Neural progenitor cell (in vitro differentiated cells): ENCODE measurements at regions not wholly inside any gene's neighbourhood (a gene's known extent, or its start where the extent isn't known, plus 50 kb on each side); places are given as distances from the start of the nearest gene placed in this dataset.

Experiments
- DNase-seq: peaks from one replicate; pipeline ENCODE4 v3.0.0-alpha.2; 2016; ENCODE audit warnings: low spot score
- H2AFZ ChIP-seq: fragments of 200-600 bp; sonication (generic); replicated peaks from 2 replicates; pipeline ENCODE4 v1.6.1; 2016; ENCODE audit warnings: antibody characterized with exemption
- H3F3A ChIP-seq: fragments of 200-600 bp; sonication (generic); 2 replicates; pipeline ENCODE4 v1.6.1; 2016; ENCODE audit warnings: antibody characterized with exemption, low read depth
- H3K27ac ChIP-seq: fragments of 200-600 bp; sonication (generic); 2 replicates; pipeline ENCODE4 v1.5.1; 2016; ENCODE audit warnings: mild to moderate bottlenecking
- H3K27me3 ChIP-seq: fragments of 200-600 bp; sonication (generic); 2 replicates; pipeline ENCODE4 v1.6.1; 2016; ENCODE audit warnings: mild to moderate bottlenecking, moderate library complexity
- H3K36me3 ChIP-seq: fragments of 200-600 bp; sonication (generic); 2 replicates; pipeline ENCODE4 v1.5.1; 2016
- H3K4me1 ChIP-seq: fragments of 200-600 bp; sonication (generic); 2 replicates; pipeline ENCODE4 v1.6.1; 2016; ENCODE audit warnings: mixed run types
- H3K4me2 ChIP-seq: fragments of 200-600 bp; sonication (generic); 2 replicates; pipeline ENCODE4 v1.6.1; 2016
- H3K4me3 ChIP-seq: fragments of 200-600 bp; sonication (generic); 2 replicates; pipeline ENCODE4 v1.5.1; 2016
- H3K79me2 ChIP-seq: fragments of 200-600 bp; sonication (generic); 2 replicates; pipeline ENCODE4 v1.6.1; 2016; ENCODE audit warnings: low read depth
- H3K9ac ChIP-seq: fragments of 200-600 bp; sonication (generic); 2 replicates; pipeline ENCODE4 v1.6.1; 2016
- H3K9me3 ChIP-seq: fragments of 200-600 bp; sonication (generic); 2 replicates; pipeline ENCODE4 v1.5.1; 2016; ENCODE audit warnings: low read depth
- H4K20me1 ChIP-seq: fragments of 200-600 bp; sonication (generic); 2 replicates; pipeline ENCODE4 v1.6.1; 2016; ENCODE audit warnings: low read depth
- H3K27ac Mint-ChIP-seq: 3 replicates; pipeline ENCODE4 v1.8.0; 2021; ENCODE audit warnings: mixed read lengths
- H3K27me3 Mint-ChIP-seq: 2 replicates; pipeline ENCODE4 v1.8.0; 2022; ENCODE audit warnings: low read depth, mild to moderate bottlenecking, inconsistent platforms, moderate library complexity, mixed read lengths; ENCODE audit not compliant: insufficient read depth
- H3K36me3 Mint-ChIP-seq: 3 replicates; pipeline ENCODE4 v1.8.0; 2021; ENCODE audit warnings: mixed read lengths
- H3K4me1 Mint-ChIP-seq: 3 replicates; pipeline ENCODE4 v1.8.0; 2021; ENCODE audit warnings: mixed read lengths
- H3K4me3 Mint-ChIP-seq: 3 replicates; pipeline ENCODE4 v1.8.0; 2021; ENCODE audit warnings: mild to moderate bottlenecking, moderate library complexity, mixed read lengths
- H3K9me3 Mint-ChIP-seq: 3 replicates; pipeline ENCODE4 v1.8.0; 2020; ENCODE audit warnings: mixed read lengths
- EZH2 ChIP-seq: fragments of 200-600 bp; sonication (generic); IDR thresholded peaks from 2 replicates; pipeline ENCODE4 v1.6.1; 2017; ENCODE audit warnings: antibody characterized with exemption, mild to moderate bottlenecking, moderate library complexity
- EZH2phosphoT487 ChIP-seq: fragments of 200-600 bp; sonication (generic); IDR thresholded peaks from 2 replicates; pipeline ENCODE4 v1.6.1; 2017; ENCODE audit warnings: antibody characterized with exemption
- TF ChIP-seq, protein P1 (sequence below): fragments of 200-600 bp; sonication (generic); IDR thresholded peaks from 2 replicates; pipeline ENCODE4 v1.5.1; 2017; ENCODE audit warnings: antibody characterized with exemption, mild to moderate bottlenecking

DNA sequence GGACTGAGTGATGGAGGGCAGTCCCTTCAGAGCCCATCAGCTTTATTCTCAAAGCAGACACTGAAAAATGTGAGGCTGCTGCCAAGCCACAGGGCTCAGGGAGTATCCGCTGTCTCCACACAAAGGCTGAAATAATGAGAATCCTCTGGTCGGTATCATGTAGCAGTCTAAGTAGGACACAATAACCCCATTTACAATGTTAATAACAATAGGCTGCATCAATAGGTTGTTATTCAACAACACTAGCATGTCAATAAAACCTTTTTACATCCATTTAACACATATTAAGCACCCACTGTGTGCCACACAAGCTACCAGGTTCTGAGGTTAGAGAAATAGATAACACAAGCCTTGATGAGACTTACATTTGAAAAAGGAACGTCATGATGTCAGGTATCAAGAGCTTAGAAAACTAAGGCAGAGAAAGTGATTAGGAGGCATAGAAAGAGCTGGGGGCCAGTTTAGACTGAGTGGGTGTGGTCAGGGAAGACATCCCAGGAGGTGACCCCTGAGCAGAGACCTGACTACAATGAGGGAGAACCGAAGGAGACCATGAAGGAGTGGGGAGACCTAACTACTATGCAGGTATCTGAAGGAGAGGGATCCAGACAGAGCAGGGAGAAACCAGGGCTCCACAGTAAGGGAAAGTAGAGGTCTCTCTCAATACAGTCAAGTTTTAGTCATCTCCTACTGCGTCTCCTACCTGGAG is 140.1 kb upstream of the GRIA1 start:
- no peaks in the 10 kb centered on the region for H3K9me3 ChIP-seq
- no peaks in the 10 kb centered on the region for H3K9me3 Mint-ChIP-seq
- peaks cover 14% of the 10 kb centered on the region for H3F3A ChIP-seq
- H3K4me1 Mint-ChIP-seq = peaks cover 20% of the 10 kb centered on the region
- no peak overlapping the region for H2AFZ ChIP-seq
- H3K27me3 Mint-ChIP-seq = no peaks in the 10 kb centered on the region
- H3K27me3 ChIP-seq = no peaks in the 10 kb centered on the region
- H3K4me3 ChIP-seq = peak overlapping the region; percentile 13
- DNase-seq = peak; percentile 73
- no peaks in the 10 kb centered on the region for H3K36me3 ChIP-seq
- peak overlapping the region; percentile 71 for H3K4me2 ChIP-seq
- H3K9ac ChIP-seq = no peak overlapping the region
- no peak overlapping the region for H3K4me3 Mint-ChIP-seq
- TF ChIP-seq, protein P1, sequence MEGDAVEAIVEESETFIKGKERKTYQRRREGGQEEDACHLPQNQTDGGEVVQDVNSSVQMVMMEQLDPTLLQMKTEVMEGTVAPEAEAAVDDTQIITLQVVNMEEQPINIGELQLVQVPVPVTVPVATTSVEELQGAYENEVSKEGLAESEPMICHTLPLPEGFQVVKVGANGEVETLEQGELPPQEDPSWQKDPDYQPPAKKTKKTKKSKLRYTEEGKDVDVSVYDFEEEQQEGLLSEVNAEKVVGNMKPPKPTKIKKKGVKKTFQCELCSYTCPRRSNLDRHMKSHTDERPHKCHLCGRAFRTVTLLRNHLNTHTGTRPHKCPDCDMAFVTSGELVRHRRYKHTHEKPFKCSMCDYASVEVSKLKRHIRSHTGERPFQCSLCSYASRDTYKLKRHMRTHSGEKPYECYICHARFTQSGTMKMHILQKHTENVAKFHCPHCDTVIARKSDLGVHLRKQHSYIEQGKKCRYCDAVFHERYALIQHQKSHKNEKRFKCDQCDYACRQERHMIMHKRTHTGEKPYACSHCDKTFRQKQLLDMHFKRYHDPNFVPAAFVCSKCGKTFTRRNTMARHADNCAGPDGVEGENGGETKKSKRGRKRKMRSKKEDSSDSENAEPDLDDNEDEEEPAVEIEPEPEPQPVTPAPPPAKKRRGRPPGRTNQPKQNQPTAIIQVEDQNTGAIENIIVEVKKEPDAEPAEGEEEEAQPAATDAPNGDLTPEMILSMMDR = no peak
- TF ChIP-seq EZH2 (no peak), EZH2phosphoT487 (peak; percentile 64)
- H3K79me2 ChIP-seq = no peaks in the 10 kb centered on the region
- H3K4me1 ChIP-seq = peaks cover 22% of the 10 kb centered on the region
- no peaks in the 10 kb centered on the region for H4K20me1 ChIP-seq
- no peaks in the 10 kb centered on the region for H3K36me3 Mint-ChIP-seq
- no peak overlapping the region for H3K27ac ChIP-seq
- no peak overlapping the region for H3K27ac Mint-ChIP-seq

DNA sequence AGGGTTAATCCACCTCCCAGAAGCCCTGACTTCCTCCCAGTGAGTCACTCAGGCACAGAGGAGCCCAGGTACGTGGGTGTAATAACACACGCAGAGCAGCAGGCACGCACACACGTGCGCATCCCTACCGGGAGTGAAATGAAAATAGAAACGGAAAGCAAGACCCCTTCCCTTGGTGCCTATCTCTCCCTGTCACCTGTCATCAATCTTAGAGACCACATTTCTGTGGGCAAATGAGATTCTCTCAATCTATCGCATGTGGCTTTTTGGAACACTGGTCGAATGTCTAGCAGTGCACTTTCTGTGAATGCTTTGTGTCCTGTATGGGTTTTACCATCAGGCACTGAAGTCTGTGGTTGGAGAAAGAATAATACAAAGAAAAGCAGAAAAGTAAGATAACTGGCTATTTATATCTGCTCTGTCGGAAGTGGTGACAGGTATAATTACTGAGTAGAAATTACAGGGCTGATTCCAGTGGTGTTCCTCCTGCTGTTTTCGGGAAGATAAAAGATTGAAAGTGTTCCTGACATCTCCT is 137.7 kb upstream of the GRIA1 start:
- no peak overlapping the region for H3K4me2 ChIP-seq
- H3K4me1 ChIP-seq = peaks cover 22% of the 10 kb centered on the region
- no peaks in the 10 kb centered on the region for H3K9me3 ChIP-seq
- Mint-ChIP-seq H3K4me3 (no peak overlapping the region), H3K4me1 (peaks cover 20% of the 10 kb centered on the region), H3K27me3 (no peaks in the 10 kb centered on the region), H3K36me3 (no peaks in the 10 kb centered on the region), H3K9me3 (no peaks in the 10 kb centered on the region), H3K27ac (no peak overlapping the region)
- no peaks in the 10 kb centered on the region for H3K79me2 ChIP-seq
- H3K27me3 ChIP-seq = no peaks in the 10 kb centered on the region
- no peak overlapping the region for H3K27ac ChIP-seq
- DNase-seq = no peak
- no peak overlapping the region for H3K4me3 ChIP-seq
- TF ChIP-seq, protein P1 = no peak
- TF ChIP-seq EZH2 = no peak
- no peak for TF ChIP-seq EZH2phosphoT487
- peaks cover 14% of the 10 kb centered on the region for H3F3A ChIP-seq
- no peaks in the 10 kb centered on the region for H4K20me1 ChIP-seq
- no peak overlapping the region for H2AFZ ChIP-seq
- no peaks in the 10 kb centered on the region for H3K36me3 ChIP-seq
- H3K9ac ChIP-seq = no peak overlapping the region

GRCh38 chr5:153357493-153358112 is 132.9 kb upstream of the GRIA1 start:
- H3K79me2 ChIP-seq = no peaks in the 10 kb centered on the region
- Mint-ChIP-seq H3K9me3 (no peaks in the 10 kb centered on the region), H3K36me3 (no peaks in the 10 kb centered on the region), H3K4me1 (peaks cover 10% of the 10 kb centered on the region), H3K27ac (no peak overlapping the region), H3K4me3 (no peak overlapping the region), H3K27me3 (no peaks in the 10 kb centered on the region)
- no peaks in the 10 kb centered on the region for H4K20me1 ChIP-seq
- DNase-seq = no peak
- no peak overlapping the region for H3K27ac ChIP-seq
- H3K4me1 ChIP-seq = no peaks in the 10 kb centered on the region
- no peaks in the 10 kb centered on the region for H3K27me3 ChIP-seq
- no peak overlapping the region for H2AFZ ChIP-seq
- no peaks in the 10 kb centered on the region for H3K36me3 ChIP-seq
- no peaks in the 10 kb centered on the region for H3F3A ChIP-seq
- TF ChIP-seq EZH2phosphoT487 (no peak), EZH2 (no peak)
- TF ChIP-seq, protein P1 = no peak
- H3K9ac ChIP-seq = no peak overlapping the region
- H3K9me3 ChIP-seq = no peaks in the 10 kb centered on the region
- no peak overlapping the region for H3K4me2 ChIP-seq
- H3K4me3 ChIP-seq = no peak overlapping the region
